Tibial artery (tissue), 4 donors: ENCODE measurements at regions not wholly inside any gene's neighbourhood (a gene's known extent, or its start where the extent isn't known, plus 50 kb on each side); places are given as distances from the start of the nearest gene placed in this dataset.

Source experiments
- DNase-seq, 2 donors: peaks; one replicate each; pipeline ENCODE4 v3.0.0-alpha.2; 2019
- H3K27ac ChIP-seq, 2 donors: fragments of 200-600 bp; sonication (generic) in 1 of 2; 1 replicate in 1 of 2; 2 replicates in 1 of 2; pipeline ENCODE4 v1.5.1; 2018 to 2019; ENCODE audit warnings: mild to moderate bottlenecking in 1 of 2
- H3K27me3 ChIP-seq, 2 donors: fragments of 200-600 bp; sonication (generic) in 1 of 2; one replicate each; pipeline versions ENCODE4 v1.5.1 to v1.6.0; 2016 to 2019
- H3K36me3 ChIP-seq, 3 donors: fragments of 200-600 bp; sonication (generic) in 2 of 3; one replicate each; pipeline ENCODE4 v1.5.1; 2016 to 2019; ENCODE audit warnings: mild to moderate bottlenecking in 2 of 3
- H3K4me1 ChIP-seq, 4 donors: fragments of 200-600 bp; sonication (generic) in 2 of 4; 1 replicate in 3 of 4; 2 replicates in 1 of 4; pipeline ENCODE4 v1.5.1; 2016 to 2019
- H3K4me3 ChIP-seq, 2 donors: fragments of 200-600 bp; sonication (generic) in 1 of 2; 1 replicate in 1 of 2; 2 replicates in 1 of 2; pipeline ENCODE4 v1.5.1; 2018 to 2019; ENCODE audit warnings: mild to moderate bottlenecking in 2 of 2
- H3K9me3 ChIP-seq, 3 donors: fragments of 200-600 bp; sonication (generic) in 1 of 3; one replicate each; pipeline ENCODE4 v1.5.1; 2016 to 2019
- CTCF ChIP-seq, 2 experiments: fragments of 200-600 bp in 1 of 2; fragments of 450-650 bp in 1 of 2; IDR thresholded peaks; one replicate each; pipeline ENCODE4 v1.5.1; 2017 to 2019; ENCODE audit warnings: antibody characterized with exemption in 2 of 2, mild to moderate bottlenecking in 1 of 2, moderate library complexity in 1 of 2
- intact Hi-C: fragments of 100-400 bp; cut with DNase I; formaldehyde crosslinking; loops from one replicate; pipeline ENCODE4 v1.15.0; 2023; ENCODE audit warnings: low total_unique reads

DNA sequence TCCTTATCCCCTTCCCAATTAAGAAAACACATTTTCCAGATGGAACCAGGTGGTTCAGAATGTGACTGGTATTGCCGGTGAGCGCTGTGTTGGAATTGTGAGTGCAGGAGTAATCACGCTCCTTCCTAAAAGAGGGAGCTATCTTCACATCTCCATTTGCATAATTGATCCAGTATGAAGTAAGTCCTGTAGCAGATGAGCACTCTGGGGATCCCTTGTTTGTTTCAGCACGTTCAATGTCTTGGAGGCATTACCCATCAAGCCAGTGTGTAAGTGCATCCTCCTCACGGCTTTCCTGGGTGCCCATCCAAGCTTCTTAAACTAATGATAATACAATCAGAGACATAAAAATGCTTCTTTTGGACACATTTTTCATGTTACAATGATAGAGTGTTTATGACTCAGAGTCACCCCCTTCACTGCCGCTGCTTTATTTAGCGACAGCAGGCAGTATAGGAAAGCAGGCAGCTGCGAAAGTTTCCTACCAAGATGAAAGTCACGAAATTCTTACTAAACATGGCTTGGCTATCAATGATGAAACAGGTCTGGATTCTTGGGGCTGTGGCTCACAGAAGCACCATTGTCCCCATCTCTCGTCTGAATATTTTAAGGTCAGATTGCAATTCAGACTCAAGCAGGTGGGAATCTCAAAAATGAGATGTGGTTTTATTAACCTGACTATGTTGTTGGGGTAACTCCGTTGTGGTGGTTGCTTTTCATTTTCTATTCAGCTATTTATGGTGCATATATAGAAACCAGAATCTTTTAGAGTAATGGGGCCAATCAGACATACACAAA lies 346.3 kb upstream of the MDFIC2 start:
- TF ChIP-seq CTCF (IDR thresholded peaks at IDR 0.05), result no peak
- intact Hi-C loops, result no loop called here
- Histone ChIP-seq H3K4me3 (no peak overlapping the region), H3K36me3 (no peaks in the 10 kb centered on the region), H3K4me1 (no peaks in the 10 kb centered on the region), H3K9me3 (no peaks in the 10 kb centered on the region), H3K27me3 (peaks cover 0 to 4% of the 10 kb centered on the region in 2 donors), H3K27ac (no peak overlapping the region)
- no peak for DNase-seq

DNA sequence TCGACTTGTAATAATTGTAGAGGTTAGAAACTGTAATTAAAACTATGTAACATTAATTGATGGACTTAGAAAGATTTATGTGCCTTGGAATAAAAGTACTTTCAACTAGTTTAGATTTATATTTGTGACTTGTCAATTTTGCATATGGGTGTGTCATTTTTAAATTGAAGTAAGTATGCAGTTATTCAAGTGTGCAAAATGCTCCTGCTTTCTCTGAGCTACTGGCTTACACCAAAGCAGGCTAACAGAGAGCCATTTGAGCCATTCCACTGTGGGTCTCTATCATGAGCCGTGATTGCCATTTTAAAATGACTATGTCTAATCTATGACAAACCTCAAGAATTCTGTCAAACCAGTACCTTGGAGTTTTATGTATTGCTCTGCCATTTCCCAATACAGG lies 345.0 kb upstream of the MDFIC2 start:
- Histone ChIP-seq H3K4me1 (no peaks in the 10 kb centered on the region), H3K27ac (no peak overlapping the region), H3K4me3 (no peak overlapping the region), H3K27me3 (peaks cover 0 to 4% of the 10 kb centered on the region in 2 donors), H3K9me3 (no peaks in the 10 kb centered on the region), H3K36me3 (no peaks in the 10 kb centered on the region)
- no peak for TF ChIP-seq CTCF (IDR thresholded peaks at IDR 0.05)
- intact Hi-C loops, result no loop called here
- DNase-seq, result no peak

- no peak overlapping the region for H3K27ac ChIP-seq
- no peaks in the 10 kb centered on the region for H3K36me3 ChIP-seq
- H3K27me3 ChIP-seq, result no peaks in the 10 kb centered on the region
- DNase-seq, result no peak
- intact Hi-C loops, result no loop called here
- TF ChIP-seq CTCF (IDR thresholded peaks at IDR 0.05), result no peak
- no peaks in the 10 kb centered on the region for H3K9me3 ChIP-seq
- H3K4me1 ChIP-seq, result peaks cover 0 to 16% (median 5%) of the 10 kb centered on the region in 4 donors
- no peak overlapping the region for H3K4me3 ChIP-seq
These were observed 335.4 kb upstream of the MDFIC2 start for GRCh38 chr3:70647823-70648222.

GRCh38 chr3:70647094-70647493 lies 334.7 kb upstream of the MDFIC2 start:
- Histone ChIP-seq H3K9me3 (no peaks in the 10 kb centered on the region), H3K27ac (no peak overlapping the region), H3K27me3 (no peaks in the 10 kb centered on the region), H3K4me3 (no peak overlapping the region), H3K36me3 (no peaks in the 10 kb centered on the region), H3K4me1 (peaks cover 0 to 16% (median 5%) of the 10 kb centered on the region in 4 donors)
- no peak for TF ChIP-seq CTCF (IDR thresholded peaks at IDR 0.05)
- intact Hi-C loops, result no loop called here
- no peak for DNase-seq

DNA sequence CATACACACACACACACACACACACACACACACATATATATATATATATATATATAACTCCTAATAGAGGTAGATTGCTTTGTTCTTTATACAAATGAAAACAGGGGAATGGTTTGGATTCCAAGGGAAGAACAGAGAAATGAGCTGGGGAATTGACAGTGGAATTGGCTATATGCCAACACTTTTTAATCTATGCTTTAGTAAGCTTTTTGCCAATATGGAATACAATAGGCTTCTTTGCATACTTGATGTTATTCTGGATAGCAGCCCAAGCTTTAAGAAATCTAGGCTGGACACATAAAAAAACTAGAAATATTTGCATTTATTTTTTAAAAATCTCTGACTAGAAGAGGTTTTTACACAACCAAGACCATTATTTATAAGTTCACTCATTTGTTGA lies 334.2 kb upstream of the MDFIC2 start:
- TF ChIP-seq CTCF (IDR thresholded peaks at IDR 0.05), result no peak
- H3K4me3 ChIP-seq, result no peak overlapping the region
- H3K27me3 ChIP-seq, result no peaks in the 10 kb centered on the region
- H3K36me3 ChIP-seq, result no peaks in the 10 kb centered on the region
- intact Hi-C loops, result no loop called here
- H3K4me1 ChIP-seq, result peaks cover 0 to 16% (median 5%) of the 10 kb centered on the region in 4 donors
- no peak overlapping the region for H3K27ac ChIP-seq
- no peak for DNase-seq
- no peaks in the 10 kb centered on the region for H3K9me3 ChIP-seq
